OCI-LY3 (cell line): ENCODE measurements at regions not wholly inside any gene's neighbourhood (a gene's known extent, or its start where the extent isn't known, plus 50 kb on each side); places are given as distances from the start of the nearest gene placed in this dataset.

ENCODE experiments used
- EZH2phosphoT487 ChIP-seq: fragments of 200-600 bp; shearing (Covaris generic); IDR thresholded peaks from 2 replicates; pipeline ENCODE4 v1.6.1; 2018; ENCODE audit warnings: antibody characterized with exemption, mixed run types, low read depth
- TF ChIP-seq, protein P1 (sequence below): fragments of 200-600, 300-600 bp; sonication (generic); IDR thresholded peaks from 2 replicates; pipeline ENCODE4 v1.5.1; 2014; ENCODE audit warnings: antibody characterized with exemption, low read length, low read depth

DNA sequence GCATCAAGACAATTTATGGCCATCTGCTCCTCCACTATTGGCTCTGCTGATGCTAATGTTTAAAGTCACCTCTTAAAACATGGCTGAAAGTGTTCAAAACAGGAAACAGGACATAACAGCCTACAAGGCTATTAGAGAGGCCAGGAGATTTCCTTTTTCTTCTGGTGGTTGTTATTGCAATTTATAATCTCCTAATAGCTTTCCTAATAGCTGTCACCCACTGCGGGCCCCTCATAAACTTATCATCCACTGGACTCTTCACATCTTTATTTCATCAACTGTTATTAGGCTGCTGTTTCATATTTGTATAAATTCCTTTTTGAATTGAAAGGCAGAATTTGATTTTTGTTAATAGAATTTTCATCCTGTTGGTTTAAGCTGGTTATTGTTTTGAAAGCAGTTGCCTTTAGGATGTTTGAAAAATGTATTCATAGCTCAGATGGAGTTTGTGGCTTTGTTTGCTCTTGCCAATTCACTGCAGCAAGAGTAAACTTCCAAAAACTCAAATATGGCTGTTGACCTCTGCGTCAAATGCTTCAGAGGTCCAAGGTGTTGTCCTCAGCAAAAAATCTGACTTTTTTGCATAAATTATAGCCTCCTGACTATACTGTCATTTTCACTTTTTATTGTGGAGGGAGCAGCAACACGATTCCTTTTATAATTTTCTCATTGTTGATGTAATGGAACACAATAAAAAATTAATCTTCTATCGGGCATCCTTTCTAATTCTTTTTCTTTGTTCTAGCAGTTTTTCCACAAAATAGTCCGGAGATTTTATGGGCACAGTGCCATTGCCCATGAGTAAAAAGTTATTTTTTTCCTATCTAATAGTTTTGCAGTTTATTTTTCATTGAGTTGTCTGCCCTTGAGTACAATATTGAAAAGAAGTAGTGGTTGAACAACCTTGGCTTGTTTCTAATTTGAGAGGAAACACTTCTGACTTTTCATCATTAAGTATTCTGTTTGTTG, 69.3 kb downstream of the MAT2B start:
- TF ChIP-seq, protein P1, sequence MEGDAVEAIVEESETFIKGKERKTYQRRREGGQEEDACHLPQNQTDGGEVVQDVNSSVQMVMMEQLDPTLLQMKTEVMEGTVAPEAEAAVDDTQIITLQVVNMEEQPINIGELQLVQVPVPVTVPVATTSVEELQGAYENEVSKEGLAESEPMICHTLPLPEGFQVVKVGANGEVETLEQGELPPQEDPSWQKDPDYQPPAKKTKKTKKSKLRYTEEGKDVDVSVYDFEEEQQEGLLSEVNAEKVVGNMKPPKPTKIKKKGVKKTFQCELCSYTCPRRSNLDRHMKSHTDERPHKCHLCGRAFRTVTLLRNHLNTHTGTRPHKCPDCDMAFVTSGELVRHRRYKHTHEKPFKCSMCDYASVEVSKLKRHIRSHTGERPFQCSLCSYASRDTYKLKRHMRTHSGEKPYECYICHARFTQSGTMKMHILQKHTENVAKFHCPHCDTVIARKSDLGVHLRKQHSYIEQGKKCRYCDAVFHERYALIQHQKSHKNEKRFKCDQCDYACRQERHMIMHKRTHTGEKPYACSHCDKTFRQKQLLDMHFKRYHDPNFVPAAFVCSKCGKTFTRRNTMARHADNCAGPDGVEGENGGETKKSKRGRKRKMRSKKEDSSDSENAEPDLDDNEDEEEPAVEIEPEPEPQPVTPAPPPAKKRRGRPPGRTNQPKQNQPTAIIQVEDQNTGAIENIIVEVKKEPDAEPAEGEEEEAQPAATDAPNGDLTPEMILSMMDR, result no peak
- TF ChIP-seq EZH2phosphoT487, result no peak
